Activated CD4-positive, alpha-beta memory T cell treated with anti-CD3 and anti-CD28 coated beads, Interleukin-2, amount 10 ng/mL, durations not matched to agents 7 days and 5 days (primary cell): ENCODE measurements at regions not wholly inside any gene's neighbourhood (a gene's known extent, or its start where the extent isn't known, plus 50 kb on each side); places are given as distances from the start of the nearest gene placed in this dataset.

Experiments
- CTCF ChIA-PET: fragments of 350-600 bp; sonication (Branson Sonifier 250); formaldehyde crosslinking; loops from one replicate; lab custom pipeline; 2021; ENCODE audit warnings: antibody characterized with exemption, inconsistent platforms; lab: Charles Lee
- POLR2A ChIA-PET: fragments of 350-600 bp; sonication (Branson Sonifier 250); formaldehyde crosslinking; loops from one replicate; lab custom pipeline; 2021; ENCODE audit warnings: antibody characterized with exemption; lab: Charles Lee
- DNase-seq: peaks from one replicate; pipeline ENCODE4 v3.0.0-alpha.2; 2020
- H3K27ac Mint-ChIP-seq: one replicate; pipeline ENCODE4 v1.8.0; 2021; ENCODE audit warnings: mild to moderate bottlenecking, mixed read lengths
- H3K27me3 Mint-ChIP-seq: one replicate; pipeline ENCODE4 v1.8.0; 2021; ENCODE audit warnings: mixed read lengths
- H3K36me3 Mint-ChIP-seq: one replicate; pipeline ENCODE4 v1.8.0; 2021; ENCODE audit warnings: low read depth, mixed read lengths
- H3K4me1 Mint-ChIP-seq: one replicate; pipeline ENCODE4 v1.8.0; 2021; ENCODE audit warnings: mixed read lengths
- H3K4me3 Mint-ChIP-seq: one replicate; pipeline ENCODE4 v1.8.0; 2021; ENCODE audit warnings: mild to moderate bottlenecking, mixed read lengths
- H3K9me3 Mint-ChIP-seq: one replicate; pipeline ENCODE4 v1.8.0; 2021; ENCODE audit warnings: mixed read lengths

DNA sequence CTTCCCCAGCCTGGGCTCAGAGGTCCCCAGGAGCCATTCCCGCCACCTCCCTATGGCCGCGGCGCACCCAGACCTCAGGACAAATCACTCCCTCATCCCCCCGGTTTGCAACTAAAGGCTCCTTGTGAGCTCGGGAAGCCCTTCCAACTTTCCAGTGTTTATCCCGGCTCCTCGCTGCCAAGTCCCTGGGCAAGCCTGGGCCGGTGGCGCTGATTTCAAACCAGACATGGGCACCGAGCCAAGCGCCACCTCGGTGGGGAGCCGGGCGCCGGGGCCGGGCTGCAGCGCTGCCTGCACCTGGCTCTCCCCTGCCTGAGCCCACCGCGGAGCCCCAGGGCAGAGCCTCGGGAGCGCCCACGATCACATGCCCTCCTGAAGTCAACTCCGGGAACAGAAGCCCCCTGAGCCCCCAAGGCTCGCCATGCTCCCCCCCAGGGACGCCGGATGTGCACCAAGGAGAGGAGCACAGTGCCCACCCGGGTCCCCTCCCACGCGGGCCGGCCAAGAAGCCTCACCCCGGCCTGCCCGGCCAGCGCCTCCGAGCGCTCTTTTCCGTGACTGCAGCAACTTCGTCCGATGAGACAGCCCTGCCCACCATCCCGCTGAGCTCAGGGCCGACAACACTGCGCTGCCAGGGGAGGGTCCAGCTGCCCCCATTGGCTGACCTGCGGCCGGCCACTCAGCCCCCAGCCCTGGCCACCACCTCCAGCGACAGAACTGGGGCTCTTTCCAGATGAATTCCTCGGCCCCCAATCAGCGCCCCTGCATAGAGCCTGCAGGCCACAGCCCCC lies 50.0 kb downstream of the NCOR2 start:
- no peak for DNase-seq
- CTCF ChIA-PET, result interaction anchor here (1.4 kb wide), 1 partner anchor 109 kb away, joined by 3 read pairs; no protein-coding TSS in a partner anchor
- no peaks in the 10 kb centered on the region for H3K4me1 Mint-ChIP-seq
- no peaks in the 10 kb centered on the region for H3K9me3 Mint-ChIP-seq
- H3K4me3 Mint-ChIP-seq, result no peak overlapping the region
- no peaks in the 10 kb centered on the region for H3K36me3 Mint-ChIP-seq
- no peak overlapping the region for H3K27ac Mint-ChIP-seq
- H3K27me3 Mint-ChIP-seq, result no peaks in the 10 kb centered on the region
- POLR2A ChIA-PET, result no interaction called here

DNA sequence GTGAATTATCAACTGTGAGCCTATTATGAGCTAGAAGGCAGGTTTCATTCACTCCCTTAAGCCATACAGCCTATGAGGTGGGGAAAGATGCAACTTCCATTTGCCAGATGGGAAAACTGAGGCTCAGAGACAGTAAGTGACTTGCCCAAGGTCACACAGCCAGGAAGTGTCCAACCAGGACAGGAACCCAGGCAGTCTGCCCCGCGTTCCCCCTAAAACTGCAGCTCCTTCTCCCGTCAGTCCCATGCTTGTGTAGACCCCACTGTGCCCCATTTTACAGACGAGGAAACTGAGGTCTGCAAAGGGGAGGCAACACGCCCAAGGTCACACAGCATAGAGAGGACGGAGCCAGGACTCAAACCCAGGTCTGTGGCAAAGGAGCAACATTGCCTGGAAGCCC lies 50.6 kb downstream of the NCOR2 start:
- ChIA-PET CTCF (no interaction called here), POLR2A (no interaction called here)
- Mint-ChIP-seq H3K36me3 (no peaks in the 10 kb centered on the region), H3K4me1 (no peaks in the 10 kb centered on the region), H3K9me3 (no peaks in the 10 kb centered on the region), H3K4me3 (no peak overlapping the region), H3K27me3 (no peaks in the 10 kb centered on the region), H3K27ac (no peak overlapping the region)
- DNase-seq, result no peak

DNA sequence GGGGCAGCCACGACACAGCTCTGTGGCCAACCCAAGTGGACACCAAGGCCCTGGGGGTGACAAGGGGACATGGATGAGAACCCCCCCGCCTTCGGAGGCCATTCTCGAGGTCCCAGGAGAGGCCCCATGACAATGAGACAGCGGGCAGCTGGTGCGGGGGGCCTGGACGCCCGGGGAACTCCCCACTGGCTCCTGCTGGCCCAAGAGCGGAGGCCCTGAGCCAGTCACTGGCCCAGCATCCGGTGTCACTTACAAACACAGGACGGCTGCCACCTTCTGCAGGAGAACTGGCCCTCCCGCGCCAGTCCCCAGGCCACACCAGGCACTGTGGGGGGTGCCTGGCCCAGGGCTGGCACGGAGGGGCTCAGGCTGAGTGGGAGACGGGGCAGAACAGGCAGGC lies 51.4 kb downstream of the NCOR2 start:
- POLR2A ChIA-PET, result no interaction called here
- Mint-ChIP-seq H3K9me3 (no peaks in the 10 kb centered on the region), H3K27me3 (no peaks in the 10 kb centered on the region), H3K36me3 (no peaks in the 10 kb centered on the region), H3K4me3 (no peak overlapping the region), H3K4me1 (no peaks in the 10 kb centered on the region), H3K27ac (no peak overlapping the region)
- DNase-seq, result no peak
- CTCF ChIA-PET, result no interaction called here

DNA sequence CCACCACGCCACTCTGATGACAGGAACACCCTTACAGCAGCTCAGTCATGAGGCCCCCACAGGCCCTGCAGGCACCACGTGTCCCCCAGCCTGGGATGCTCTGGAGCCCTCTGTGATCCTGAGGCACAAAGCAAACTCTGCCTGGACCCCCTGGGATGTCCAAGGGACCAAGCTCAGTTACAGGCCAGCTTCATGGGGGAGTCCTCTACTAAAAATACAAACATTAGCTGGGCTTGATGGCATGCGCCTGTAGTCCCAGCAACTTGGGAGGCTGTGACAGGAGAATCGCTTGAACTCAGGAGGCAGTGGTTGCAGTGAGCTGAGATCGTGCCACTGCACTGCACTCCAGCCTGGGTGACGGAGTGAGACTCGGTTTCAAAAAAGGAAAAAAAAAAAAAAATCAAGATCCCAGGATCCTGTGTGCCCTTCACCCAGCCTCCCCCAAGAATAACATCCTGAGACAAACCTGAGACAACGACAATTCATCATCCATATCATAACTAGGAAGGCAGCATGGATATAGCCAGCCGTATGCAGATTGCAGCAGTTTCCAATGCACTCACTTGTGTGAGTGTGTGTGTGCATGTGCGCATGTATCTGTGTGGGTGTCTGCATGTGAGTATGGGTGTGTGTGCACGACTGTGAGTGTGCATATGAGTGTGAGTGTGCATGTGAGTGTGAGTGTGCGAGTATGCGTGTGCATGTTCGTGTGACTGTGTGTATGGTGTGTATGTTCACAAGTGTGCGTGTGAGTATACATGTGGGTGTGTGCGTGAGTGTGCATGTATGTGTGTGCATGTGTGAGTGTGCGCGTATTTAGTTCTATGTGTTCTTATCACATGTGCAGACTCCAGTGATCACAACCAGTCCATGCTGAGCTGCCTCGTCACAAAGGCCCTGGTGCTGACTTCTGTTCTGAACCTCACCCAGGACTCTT lies 52.1 kb downstream of the NCOR2 start:
- no peaks in the 10 kb centered on the region for H3K27me3 Mint-ChIP-seq
- CTCF ChIA-PET, result no interaction called here
- POLR2A ChIA-PET, result no interaction called here
- no peak for DNase-seq
- H3K27ac Mint-ChIP-seq, result no peak overlapping the region
- no peaks in the 10 kb centered on the region for H3K36me3 Mint-ChIP-seq
- no peak overlapping the region for H3K4me3 Mint-ChIP-seq
- H3K9me3 Mint-ChIP-seq, result no peaks in the 10 kb centered on the region
- H3K4me1 Mint-ChIP-seq, result no peaks in the 10 kb centered on the region

DNA sequence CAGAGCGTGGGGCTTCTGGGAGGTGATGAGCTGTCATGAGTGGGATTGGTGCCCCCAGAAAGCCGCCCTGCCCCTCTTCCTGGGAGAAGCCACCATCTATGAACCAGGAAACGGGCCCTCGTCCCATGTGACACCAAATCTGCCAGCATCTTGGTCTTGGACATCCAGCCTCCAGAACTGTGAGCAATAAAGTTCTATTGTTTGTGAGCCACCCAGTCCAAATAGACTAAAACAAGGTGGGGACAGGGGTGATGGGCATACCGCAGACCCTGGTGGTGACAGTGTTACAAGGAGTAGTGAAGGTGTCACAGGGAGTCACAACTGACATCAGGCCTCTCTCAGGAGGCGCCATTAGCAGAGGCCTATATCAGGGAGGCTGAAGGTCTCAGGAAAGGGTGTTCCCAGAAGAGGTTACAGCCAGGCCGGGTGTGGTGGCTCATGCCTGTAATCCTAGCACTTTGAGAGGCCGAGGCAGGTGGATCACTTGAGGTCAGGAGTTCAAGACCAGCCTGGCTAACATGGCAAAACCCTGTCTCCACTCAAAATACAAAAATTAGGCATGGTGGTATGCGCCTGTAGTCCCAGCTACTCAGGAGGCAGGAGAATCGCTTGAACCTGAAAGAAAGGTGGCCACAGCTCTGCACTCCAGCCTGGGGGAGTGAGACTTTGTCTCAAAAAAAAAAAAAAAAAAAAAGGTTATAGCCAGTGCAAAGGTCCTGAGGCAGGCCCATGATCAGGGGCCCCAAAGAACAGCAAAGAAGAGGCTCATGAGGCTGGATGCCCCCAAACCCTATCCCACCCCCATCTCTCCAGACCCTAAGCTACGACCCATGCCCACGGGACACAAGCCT lies 53.0 kb downstream of the NCOR2 start:
- DNase-seq, result no peak
- no peak overlapping the region for H3K27ac Mint-ChIP-seq
- H3K36me3 Mint-ChIP-seq, result no peaks in the 10 kb centered on the region
- ChIA-PET CTCF (no interaction called here), POLR2A (no interaction called here)
- H3K27me3 Mint-ChIP-seq, result no peaks in the 10 kb centered on the region
- no peak overlapping the region for H3K4me3 Mint-ChIP-seq
- H3K4me1 Mint-ChIP-seq, result no peaks in the 10 kb centered on the region
- no peaks in the 10 kb centered on the region for H3K9me3 Mint-ChIP-seq

DNA sequence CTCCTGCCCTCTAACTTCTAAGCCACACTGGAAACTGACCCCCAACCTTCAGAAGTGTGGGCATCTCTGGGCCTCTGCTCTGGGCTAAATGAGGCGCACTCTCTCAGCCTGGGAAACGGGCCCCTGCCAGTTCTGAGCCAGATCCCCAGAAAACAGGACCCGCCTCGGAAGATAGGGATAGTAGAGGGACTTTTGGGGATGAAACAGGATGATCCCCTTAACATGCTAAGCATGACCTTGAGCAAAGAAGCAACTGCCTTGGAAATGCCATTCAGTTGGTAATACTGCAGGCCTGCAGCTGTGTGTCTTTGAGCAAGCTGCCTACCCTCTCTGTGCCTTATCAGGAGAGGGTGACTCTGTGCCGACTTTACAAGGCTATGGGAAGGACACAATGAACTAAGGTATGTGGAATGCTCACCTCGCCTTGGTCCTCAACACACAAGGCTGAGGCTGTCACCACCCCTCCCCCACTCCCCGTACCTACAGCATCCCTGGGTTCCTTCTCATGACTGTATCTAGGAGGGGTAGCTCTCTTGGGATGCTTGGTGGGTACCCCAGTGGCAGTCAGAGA lies 54.0 kb downstream of the NCOR2 start:
- no peak overlapping the region for H3K27ac Mint-ChIP-seq
- CTCF ChIA-PET, result no interaction called here

DNA sequence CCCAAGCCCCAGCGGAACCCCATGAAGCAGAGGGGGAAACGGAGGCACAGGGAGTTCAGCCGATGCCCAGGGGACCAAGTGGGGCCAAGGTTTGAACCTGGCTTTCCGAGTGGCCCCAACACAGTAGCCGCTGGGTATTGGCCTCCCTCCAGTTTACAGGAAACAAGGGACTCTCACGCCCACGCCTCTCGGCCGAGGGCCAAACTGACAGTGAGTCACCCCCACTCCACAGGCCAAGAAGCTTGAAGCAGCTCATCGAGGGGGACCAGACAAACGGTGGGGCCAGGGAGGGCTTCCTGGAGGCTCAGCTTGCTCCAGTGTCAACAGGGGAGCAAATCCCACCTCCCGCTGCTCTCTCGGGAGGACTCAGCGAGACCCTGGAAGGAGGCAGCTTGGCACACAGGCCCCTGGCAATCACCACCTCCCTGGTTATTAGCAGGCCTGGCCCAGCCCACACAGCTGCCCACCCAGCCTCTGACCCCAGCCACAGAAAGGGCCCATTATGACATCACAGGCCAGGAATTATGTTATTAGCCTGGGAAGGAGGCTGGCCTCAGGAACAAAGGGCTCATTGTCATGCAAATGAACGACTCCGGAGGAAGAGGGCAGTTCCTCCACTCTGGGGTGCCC lies 54.6 kb downstream of the NCOR2 start:
- CTCF ChIA-PET, result no interaction called here
- POLR2A ChIA-PET, result interaction anchor here (1.0 kb wide), 1 partner anchor 60 kb away, joined by 4 read pairs; no protein-coding TSS in a partner anchor
- no peaks in the 10 kb centered on the region for H3K9me3 Mint-ChIP-seq

More for the DNA sequence above, 54.0 kb downstream of the NCOR2 start:
- Mint-ChIP-seq H3K27me3 (no peaks in the 10 kb centered on the region), H3K4me3 (no peak overlapping the region), H3K9me3 (no peaks in the 10 kb centered on the region), H3K4me1 (no peaks in the 10 kb centered on the region), H3K36me3 (no peaks in the 10 kb centered on the region)
- no peak for DNase-seq
- POLR2A ChIA-PET, result no interaction called here

DNA sequence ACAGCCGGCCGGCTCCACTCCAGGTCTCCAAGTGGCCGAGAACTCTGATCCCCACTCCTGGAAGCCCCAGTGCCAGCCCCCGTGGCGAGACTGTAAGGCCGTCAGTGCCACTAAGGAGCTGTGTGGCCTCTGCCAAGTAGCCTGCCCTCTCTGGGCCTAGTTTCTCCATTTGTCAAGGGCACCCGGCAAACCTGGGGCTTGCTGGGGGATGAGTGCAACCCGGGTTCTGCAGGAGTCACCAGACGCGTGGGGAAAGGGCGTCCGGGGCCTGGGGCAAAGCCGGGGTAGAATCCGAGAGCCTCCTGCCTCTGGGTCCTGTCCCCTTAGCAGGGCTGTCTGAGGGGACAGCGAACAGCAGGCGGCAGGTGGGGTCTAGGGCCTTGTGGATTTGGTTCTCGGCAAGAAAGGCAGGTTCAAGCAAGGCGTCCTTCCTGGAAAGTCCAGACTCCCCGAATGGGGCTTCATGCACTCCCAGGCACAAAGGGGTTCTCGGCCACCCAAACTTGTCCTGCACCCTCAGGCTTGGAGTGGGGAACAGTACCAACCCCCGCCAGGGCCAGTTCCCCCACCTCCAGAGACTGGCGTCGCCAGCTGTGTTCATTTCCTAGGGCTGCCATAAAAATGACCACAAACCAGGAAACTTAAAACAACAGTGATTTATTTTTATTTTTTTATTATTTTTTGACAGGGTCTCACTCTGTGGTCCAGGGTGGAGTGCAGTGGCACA lies 56.0 kb downstream of the NCOR2 start:
- Mint-ChIP-seq H3K27me3 (no peaks in the 10 kb centered on the region), H3K4me3 (no peak overlapping the region), H3K4me1 (no peaks in the 10 kb centered on the region), H3K9me3 (no peaks in the 10 kb centered on the region), H3K27ac (no peak overlapping the region), H3K36me3 (no peaks in the 10 kb centered on the region)
- ChIA-PET CTCF (interaction anchor here (1.1 kb wide), 1 partner anchor 253 kb away, joined by 3 read pairs; no protein-coding TSS in a partner anchor), POLR2A (no interaction called here)
- DNase-seq, result no peak

More for the DNA sequence above, 54.6 kb downstream of the NCOR2 start:
- DNase-seq, result no peak
- Mint-ChIP-seq H3K27ac (no peak overlapping the region), H3K4me3 (no peak overlapping the region), H3K27me3 (no peaks in the 10 kb centered on the region), H3K36me3 (no peaks in the 10 kb centered on the region), H3K4me1 (no peaks in the 10 kb centered on the region)

DNA sequence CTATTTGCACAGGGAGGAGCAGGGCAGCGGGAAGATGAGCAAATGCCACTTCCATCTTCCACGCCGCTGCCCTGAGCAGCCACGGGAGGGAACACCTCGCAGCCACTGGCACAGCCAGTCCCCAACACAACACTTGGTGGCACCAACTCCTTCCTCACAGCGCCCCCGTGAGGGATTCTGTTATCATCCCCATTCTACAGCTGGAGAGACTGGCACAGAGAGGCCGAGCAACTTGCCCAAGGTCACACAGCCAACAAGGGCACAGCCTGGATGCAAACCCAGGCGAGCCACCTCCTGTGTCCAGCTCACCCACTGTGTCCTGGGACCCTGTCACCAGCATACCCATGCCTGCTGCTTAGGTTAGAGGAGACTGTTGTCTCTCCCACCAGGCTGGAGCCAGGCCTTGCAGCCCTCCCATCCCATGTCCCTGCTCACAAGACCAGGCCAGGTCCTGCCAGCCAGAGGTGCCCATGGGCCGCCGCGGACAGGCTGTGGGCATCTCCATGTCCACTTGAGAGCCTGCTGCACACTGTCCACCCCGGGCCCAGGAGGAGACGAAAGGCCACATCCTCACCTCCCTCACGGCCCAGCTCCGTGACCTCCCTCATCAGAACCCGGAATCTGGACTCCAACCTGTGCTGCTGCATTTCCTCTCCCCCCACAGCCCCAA lies 57.0 kb downstream of the NCOR2 start:
- CTCF ChIA-PET, result interaction anchor here (1.1 kb wide), 1 partner anchor 254 kb away, joined by 3 read pairs; no protein-coding TSS in a partner anchor
- peak; percentile 25 for DNase-seq
- H3K27ac Mint-ChIP-seq, result no peak overlapping the region
- H3K27me3 Mint-ChIP-seq, result no peaks in the 10 kb centered on the region
- POLR2A ChIA-PET, result no interaction called here
- H3K36me3 Mint-ChIP-seq, result no peaks in the 10 kb centered on the region
- H3K4me1 Mint-ChIP-seq, result no peaks in the 10 kb centered on the region
- H3K4me3 Mint-ChIP-seq, result no peak overlapping the region
- no peaks in the 10 kb centered on the region for H3K9me3 Mint-ChIP-seq

DNA sequence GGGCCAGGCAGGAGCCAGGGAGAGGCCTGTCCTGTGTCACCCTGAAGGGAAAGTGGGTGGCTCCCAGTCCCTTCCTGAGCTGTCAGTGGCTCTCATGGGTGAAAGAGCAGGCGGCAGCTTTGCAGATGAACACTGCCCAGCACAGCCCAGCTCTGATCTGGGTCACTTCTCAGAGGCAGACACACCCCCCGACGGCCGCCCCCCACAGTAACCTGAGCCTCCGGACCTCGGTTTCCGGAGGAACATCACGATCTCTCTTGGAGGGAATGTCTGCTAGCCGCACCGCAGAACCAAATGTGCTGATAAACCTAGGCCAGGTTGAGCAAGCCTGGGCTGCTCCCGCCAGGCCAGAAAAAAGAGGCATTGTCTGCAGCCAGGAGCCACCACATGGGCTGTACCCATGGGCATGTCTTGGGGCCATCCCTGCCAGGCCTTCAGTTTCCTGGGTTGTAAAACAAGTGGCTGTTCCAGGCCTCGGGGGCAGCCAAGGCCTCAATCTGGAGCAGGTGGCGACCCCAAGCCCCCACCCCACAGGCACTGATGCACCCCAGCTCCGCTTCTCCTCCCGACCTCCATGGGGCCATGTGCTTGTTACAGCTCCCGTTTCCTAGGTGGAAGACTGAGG lies 57.6 kb downstream of the NCOR2 start:
- H3K36me3 Mint-ChIP-seq, result no peaks in the 10 kb centered on the region
- no peak overlapping the region for H3K27ac Mint-ChIP-seq
- CTCF ChIA-PET, result no interaction called here
- H3K27me3 Mint-ChIP-seq, result no peaks in the 10 kb centered on the region
- POLR2A ChIA-PET, result no interaction called here
- H3K4me3 Mint-ChIP-seq, result no peak overlapping the region
- DNase-seq, result no peak
- H3K4me1 Mint-ChIP-seq, result no peaks in the 10 kb centered on the region
- H3K9me3 Mint-ChIP-seq, result no peaks in the 10 kb centered on the region

DNA sequence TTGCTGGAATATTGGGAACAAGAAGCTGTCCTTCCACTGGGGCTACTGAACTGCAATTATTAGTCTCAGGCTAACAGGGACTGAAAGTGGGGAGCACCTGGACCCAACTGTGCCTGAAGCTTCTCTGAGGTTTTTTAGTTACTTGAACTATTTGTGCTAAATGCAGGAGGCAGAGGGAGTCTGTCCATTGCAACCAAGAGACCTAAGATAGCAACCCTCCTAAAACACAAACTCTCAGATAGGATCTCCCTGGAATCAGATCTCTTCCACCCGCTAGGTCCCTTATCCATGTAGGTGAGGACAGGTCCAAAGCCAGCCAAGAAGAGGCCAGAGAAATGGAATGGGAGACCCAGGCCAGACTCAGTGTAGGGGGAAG lies 58.1 kb downstream of the NCOR2 start:
- ChIA-PET POLR2A (no interaction called here), CTCF (no interaction called here)
- no peaks in the 10 kb centered on the region for H3K27me3 Mint-ChIP-seq
- DNase-seq, result no peak
- H3K4me3 Mint-ChIP-seq, result no peak overlapping the region
- no peaks in the 10 kb centered on the region for H3K9me3 Mint-ChIP-seq
- H3K27ac Mint-ChIP-seq, result no peak overlapping the region
- H3K4me1 Mint-ChIP-seq, result no peaks in the 10 kb centered on the region
- no peaks in the 10 kb centered on the region for H3K36me3 Mint-ChIP-seq
